ENCODE measurements at regions not wholly inside any gene's neighbourhood (a gene's known extent, or its start where the extent isn't known, plus 50 kb on each side); places are given as distances from the start of the nearest gene placed in this dataset.

GRCh38 chr7:114086537-114086913 is 167.7 kb upstream of the PPP1R3A start:
- H3K4me1 ChIP-seq (ENCODE audit: control insufficient read depth in 1 of 2, insufficient read depth in 2 of 2, low read length in 2 of 2): peaks cover 50 to 54% of the 10 kb centered on the region in 2 donors
- H3K4me3 Mint-ChIP-seq: peak overlapping the region; percentile 81 to 96
- H3K27me3 Mint-ChIP-seq (ENCODE audit: low read depth in 3 of 3): peaks cover 79 to 88% (median 84%) of the 10 kb centered on the region in 3 donors
- peak overlapping the region; percentile 14 to 78 (median 16) for H3K4me3 ChIP-seq (replicated peaks in 1 of 3; ENCODE audit: low read depth in 2 of 3, low read length in 3 of 3)
- TF ChIP-seq CTCF (IDR thresholded peaks at IDR 0.05): no peak
- peak overlapping the region in 1 of 7 donors; percentile 77 for H3K27ac Mint-ChIP-seq
- H2AFZ ChIP-seq (ENCODE audit: insufficient read depth, low read depth, low read length, poor library complexity, severe bottlenecking): peak overlapping the region; percentile 65
- H3K36me3 Mint-ChIP-seq: peaks cover 6 to 27% of the 10 kb centered on the region in 2 donors
- no peaks in the 10 kb centered on the region for H3K79me2 ChIP-seq (ENCODE audit: insufficient read depth, low read length)
- no peak overlapping the region for H3K27ac ChIP-seq (ENCODE audit: low read depth in 1 of 2, low read length in 2 of 2)
- H4K20me1 ChIP-seq (ENCODE audit: insufficient read depth, low read length): no peaks in the 10 kb centered on the region
- peak overlapping the region; percentile 91 for H3K4me2 ChIP-seq (replicated peaks; ENCODE audit: extremely low read depth, low read length, poor library complexity, severe bottlenecking)
- intact Hi-C loops (cut with micrococcal nuclease): no loop called here
- peak in 1 of 3 donors; percentile 3 for DNase-seq
- peaks cover 3 to 34% of the 10 kb centered on the region in 2 donors for H3K9me3 ChIP-seq (replicated peaks in 1 of 2; ENCODE audit: control insufficient read depth in 1 of 2, insufficient read depth in 1 of 2, low read length in 2 of 2)
- no peak overlapping the region for H3K9ac ChIP-seq (ENCODE audit: insufficient read depth, low read length, poor library complexity, severe bottlenecking)
- 0% methylated on average over 19 of the region's 31 CpGs for WGBS (ENCODE audit: insufficient coverage)
- H3K27me3 ChIP-seq (ENCODE audit: control insufficient read depth in 2 of 2, insufficient read depth in 2 of 2, low read length in 2 of 2): peaks cover 90 to 97% of the 10 kb centered on the region in 2 donors
- H3K4me1 Mint-ChIP-seq: peaks cover 51% of the 10 kb centered on the region
- H3K9me3 Mint-ChIP-seq: peaks cover 0 to 35% (median 12%) of the 10 kb centered on the region in 7 donors
- no peaks in the 10 kb centered on the region for H3K36me3 ChIP-seq (replicated peaks in 1 of 2; ENCODE audit: control insufficient read depth in 1 of 2, insufficient read depth in 2 of 2, low read length in 2 of 2)

- H3K4me1 Mint-ChIP-seq: peaks cover 51% of the 10 kb centered on the region
These were observed 167.0 kb upstream of the PPP1R3A start for GRCh38 chr7:114085592-114086501.

More at GRCh38 chr7:114085592-114086501, 167.0 kb upstream of the PPP1R3A start:
- H3K9ac ChIP-seq (ENCODE audit: insufficient read depth, low read length, poor library complexity, severe bottlenecking): no peak overlapping the region
- peaks cover 0 to 35% (median 12%) of the 10 kb centered on the region in 7 donors for H3K9me3 Mint-ChIP-seq
- no peaks in the 10 kb centered on the region for H3K36me3 ChIP-seq (replicated peaks in 1 of 2; ENCODE audit: control insufficient read depth in 1 of 2, insufficient read depth in 2 of 2, low read length in 2 of 2)
- H2AFZ ChIP-seq (ENCODE audit: insufficient read depth, low read depth, low read length, poor library complexity, severe bottlenecking): peak overlapping the region; percentile 65
- H3K4me1 ChIP-seq (ENCODE audit: control insufficient read depth in 1 of 2, insufficient read depth in 2 of 2, low read length in 2 of 2): peaks cover 50 to 54% of the 10 kb centered on the region in 2 donors
- H3K27ac Mint-ChIP-seq: peak overlapping the region in 1 of 7 donors; percentile 20
- H3K36me3 Mint-ChIP-seq: peaks cover 6 to 27% of the 10 kb centered on the region in 2 donors
- H4K20me1 ChIP-seq (ENCODE audit: insufficient read depth, low read length): no peaks in the 10 kb centered on the region
- peaks cover 3 to 34% of the 10 kb centered on the region in 2 donors for H3K9me3 ChIP-seq (replicated peaks in 1 of 2; ENCODE audit: control insufficient read depth in 1 of 2, insufficient read depth in 1 of 2, low read length in 2 of 2)
- peaks cover 83 to 92% (median 89%) of the 10 kb centered on the region in 3 donors for H3K27me3 Mint-ChIP-seq (ENCODE audit: low read depth in 3 of 3)
- no peaks in the 10 kb centered on the region for H3K79me2 ChIP-seq (ENCODE audit: insufficient read depth, low read length)
- intact Hi-C loops (cut with micrococcal nuclease): no loop called here
- WGBS (ENCODE audit: insufficient coverage): under 1% methylated on average over 54 of the region's 77 CpGs
- no peak for TF ChIP-seq CTCF (IDR thresholded peaks at IDR 0.05)
- peak overlapping the region; percentile 91 for H3K4me2 ChIP-seq (replicated peaks; ENCODE audit: extremely low read depth, low read length, poor library complexity, severe bottlenecking)
- peak in 2 of 3 donors; percentile 7 to 8 for DNase-seq
- peak overlapping the region; percentile 84 to 100 for H3K4me3 Mint-ChIP-seq
- H3K27ac ChIP-seq (ENCODE audit: low read depth in 1 of 2, low read length in 2 of 2): no peak overlapping the region
- peak overlapping the region; percentile 34 to 78 (median 46) for H3K4me3 ChIP-seq (replicated peaks in 1 of 3; ENCODE audit: low read depth in 2 of 3, low read length in 3 of 3)
- peaks cover 88 to 97% of the 10 kb centered on the region in 2 donors for H3K27me3 ChIP-seq (ENCODE audit: control insufficient read depth in 2 of 2, insufficient read depth in 2 of 2, low read length in 2 of 2)
